K562 (cell line): ENCODE measurements at regions not wholly inside any gene's neighbourhood (a gene's known extent, or its start where the extent isn't known, plus 50 kb on each side); places are given as distances from the start of the nearest gene placed in this dataset.

ENCODE experiments used
- DDX20 ChIP-seq: fragments of 450-650 bp; IDR thresholded peaks from 2 replicates; pipeline ENCODE4 v1.6.1; 2016; ENCODE audit warnings: missing genetic modification characterization, low read depth, mild to moderate bottlenecking, missing compliant biosample characterization, moderate library complexity
- HMG20B ChIP-seq: fragments of 250-450 bp; sonication (Bioruptor Pico); IDR thresholded peaks from 2 replicates; pipeline ENCODE4 v1.5.0; 2021; ENCODE audit warnings: mild to moderate bottlenecking
- PHF21A ChIP-seq: fragments of 450-650 bp; IDR thresholded peaks from 2 replicates; pipeline ENCODE4 v1.6.1; 2017; ENCODE audit warnings: low read depth, borderline replicate concordance
- PHTF2 ChIP-seq: fragments of 250-450 bp; sonication (Bioruptor Pico); IDR thresholded peaks from 2 replicates; pipeline ENCODE4 v1.5.0; 2021; ENCODE audit warnings: mild to moderate bottlenecking
- RB1 ChIP-seq: fragments of 450-650 bp; IDR thresholded peaks from 2 replicates; pipeline ENCODE4 v1.6.1; 2017; ENCODE audit warnings: low read depth, mild to moderate bottlenecking
- SREBF2 ChIP-seq: sonication (generic); formaldehyde crosslinking; IDR thresholded peaks from 2 replicates; pipeline ENCODE4 v1.4.0; 2020; ENCODE audit warnings: mild to moderate bottlenecking, missing genetic modification reagents
- TAF15 ChIP-seq: fragments of 200-400 bp; formaldehyde crosslinking; IDR thresholded peaks from 2 replicates; pipeline ENCODE4 v1.6.1; 2017; ENCODE audit warnings: mild to moderate bottlenecking, low read depth, low read length, moderate library complexity
- TF ChIP-seq, protein P1 (sequence below): fragments of 250-450 bp; sonication (Bioruptor Pico); IDR thresholded peaks from 2 replicates; pipeline ENCODE4 v1.4.0; 2020; ENCODE audit warnings: mild to moderate bottlenecking, moderate library complexity, borderline replicate concordance
- TF ChIP-seq, protein P2 (sequence below): fragments of 150-350 bp; IDR thresholded peaks from 2 replicates; pipeline ENCODE4 v1.6.1; 2014; ENCODE audit warnings: low read depth, mild to moderate bottlenecking, low read length, borderline replicate concordance
- TF ChIP-seq, protein P3 (sequence below), 3 experiments: IDR thresholded peaks in 2 of 3; conservative IDR thresholded peaks in 1 of 3; 2 replicates each; pipeline ENCODE4 v1.5.1; 2011 to 2012; ENCODE audit warnings: low read length in 3 of 3, mild to moderate bottlenecking in 3 of 3, control low read depth in 2 of 3, improper control_type of control experiment in 1 of 3, inconsistent platforms in 1 of 3, low read depth in 1 of 3, mixed read lengths in 1 of 3, moderate library complexity in 1 of 3; ENCODE audit not compliant: insufficient read depth in 2 of 3
- TF ChIP-seq, protein P4 (sequence below): fragments of 250-450 bp; sonication (Bioruptor Pico); IDR thresholded peaks from 2 replicates; pipeline ENCODE4 v1.8.0; 2022; ENCODE audit warnings: moderate library complexity, mild to moderate bottlenecking, inconsistent platforms
- TF ChIP-seq, protein P5 (sequence below): fragments of 150-350 bp; conservative IDR thresholded peaks from 2 replicates; pipeline ENCODE4 v1.6.1; 2014; ENCODE audit warnings: low read length

DNA sequence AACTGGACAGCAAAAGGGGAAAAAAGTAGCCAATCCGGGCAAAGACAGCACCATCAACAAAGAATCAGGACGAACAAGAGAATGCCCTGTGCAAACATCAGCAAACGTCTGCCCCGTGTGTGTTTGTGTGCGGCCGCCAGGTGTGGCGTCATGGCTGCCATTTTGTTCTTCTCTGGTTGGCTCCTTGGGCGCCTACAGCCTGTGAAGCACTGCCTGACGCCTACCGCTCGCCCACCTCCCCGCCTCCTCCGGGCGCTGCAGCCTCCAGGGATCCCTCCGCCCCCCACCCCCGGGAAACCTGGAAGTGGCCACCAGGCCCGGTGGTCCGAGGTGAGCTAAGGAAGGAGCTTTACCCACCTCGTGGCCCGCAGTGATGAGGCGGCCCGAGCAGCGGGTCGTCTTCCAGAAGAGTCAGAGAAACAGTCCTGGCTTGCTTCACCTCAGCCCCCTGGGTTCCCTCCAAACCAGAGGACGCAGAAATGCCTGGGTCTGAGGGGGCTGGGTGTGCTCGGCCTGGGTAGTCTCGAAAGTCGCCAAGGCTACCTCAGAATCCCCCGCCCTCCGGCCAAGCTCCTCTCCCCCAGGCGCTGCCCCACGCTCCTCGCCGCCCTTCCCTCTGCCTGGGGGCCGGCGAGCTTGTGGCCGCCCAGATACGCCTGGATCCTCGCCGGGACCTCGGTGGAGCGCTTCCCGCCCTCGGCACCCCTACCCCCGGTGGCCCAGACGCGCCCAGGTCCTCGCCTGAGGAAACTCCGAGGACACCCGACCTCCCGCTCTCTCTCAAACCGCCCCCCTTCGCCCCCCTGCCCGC, 61.8 kb upstream of the IL6 start (continued):
- TF ChIP-seq, protein P1, sequence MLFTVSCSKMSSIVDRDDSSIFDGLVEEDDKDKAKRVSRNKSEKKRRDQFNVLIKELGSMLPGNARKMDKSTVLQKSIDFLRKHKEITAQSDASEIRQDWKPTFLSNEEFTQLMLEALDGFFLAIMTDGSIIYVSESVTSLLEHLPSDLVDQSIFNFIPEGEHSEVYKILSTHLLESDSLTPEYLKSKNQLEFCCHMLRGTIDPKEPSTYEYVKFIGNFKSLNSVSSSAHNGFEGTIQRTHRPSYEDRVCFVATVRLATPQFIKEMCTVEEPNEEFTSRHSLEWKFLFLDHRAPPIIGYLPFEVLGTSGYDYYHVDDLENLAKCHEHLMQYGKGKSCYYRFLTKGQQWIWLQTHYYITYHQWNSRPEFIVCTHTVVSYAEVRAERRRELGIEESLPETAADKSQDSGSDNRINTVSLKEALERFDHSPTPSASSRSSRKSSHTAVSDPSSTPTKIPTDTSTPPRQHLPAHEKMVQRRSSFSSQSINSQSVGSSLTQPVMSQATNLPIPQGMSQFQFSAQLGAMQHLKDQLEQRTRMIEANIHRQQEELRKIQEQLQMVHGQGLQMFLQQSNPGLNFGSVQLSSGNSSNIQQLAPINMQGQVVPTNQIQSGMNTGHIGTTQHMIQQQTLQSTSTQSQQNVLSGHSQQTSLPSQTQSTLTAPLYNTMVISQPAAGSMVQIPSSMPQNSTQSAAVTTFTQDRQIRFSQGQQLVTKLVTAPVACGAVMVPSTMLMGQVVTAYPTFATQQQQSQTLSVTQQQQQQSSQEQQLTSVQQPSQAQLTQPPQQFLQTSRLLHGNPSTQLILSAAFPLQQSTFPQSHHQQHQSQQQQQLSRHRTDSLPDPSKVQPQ: no peak
- TF ChIP-seq DDX20 (tag): 0 out of 2 replicates have a peak, but pooled peaks have one; percentile 46
- TF ChIP-seq TAF15: no peak
- TF ChIP-seq, protein P2, sequence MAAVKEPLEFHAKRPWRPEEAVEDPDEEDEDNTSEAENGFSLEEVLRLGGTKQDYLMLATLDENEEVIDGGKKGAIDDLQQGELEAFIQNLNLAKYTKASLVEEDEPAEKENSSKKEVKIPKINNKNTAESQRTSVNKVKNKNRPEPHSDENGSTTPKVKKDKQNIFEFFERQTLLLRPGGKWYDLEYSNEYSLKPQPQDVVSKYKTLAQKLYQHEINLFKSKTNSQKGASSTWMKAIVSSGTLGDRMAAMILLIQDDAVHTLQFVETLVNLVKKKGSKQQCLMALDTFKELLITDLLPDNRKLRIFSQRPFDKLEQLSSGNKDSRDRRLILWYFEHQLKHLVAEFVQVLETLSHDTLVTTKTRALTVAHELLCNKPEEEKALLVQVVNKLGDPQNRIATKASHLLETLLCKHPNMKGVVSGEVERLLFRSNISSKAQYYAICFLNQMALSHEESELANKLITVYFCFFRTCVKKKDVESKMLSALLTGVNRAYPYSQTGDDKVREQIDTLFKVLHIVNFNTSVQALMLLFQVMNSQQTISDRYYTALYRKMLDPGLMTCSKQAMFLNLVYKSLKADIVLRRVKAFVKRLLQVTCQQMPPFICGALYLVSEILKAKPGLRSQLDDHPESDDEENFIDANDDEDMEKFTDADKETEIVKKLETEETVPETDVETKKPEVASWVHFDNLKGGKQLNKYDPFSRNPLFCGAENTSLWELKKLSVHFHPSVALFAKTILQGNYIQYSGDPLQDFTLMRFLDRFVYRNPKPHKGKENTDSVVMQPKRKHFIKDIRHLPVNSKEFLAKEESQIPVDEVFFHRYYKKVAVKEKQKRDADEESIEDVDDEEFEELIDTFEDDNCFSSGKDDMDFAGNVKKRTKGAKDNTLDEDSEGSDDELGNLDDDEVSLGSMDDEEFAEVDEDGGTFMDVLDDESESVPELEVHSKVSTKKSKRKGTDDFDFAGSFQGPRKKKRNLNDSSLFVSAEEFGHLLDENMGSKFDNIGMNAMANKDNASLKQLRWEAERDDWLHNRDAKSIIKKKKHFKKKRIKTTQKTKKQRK: no peak
- no peak for TF ChIP-seq PHF21A
- TF ChIP-seq, protein P3, sequence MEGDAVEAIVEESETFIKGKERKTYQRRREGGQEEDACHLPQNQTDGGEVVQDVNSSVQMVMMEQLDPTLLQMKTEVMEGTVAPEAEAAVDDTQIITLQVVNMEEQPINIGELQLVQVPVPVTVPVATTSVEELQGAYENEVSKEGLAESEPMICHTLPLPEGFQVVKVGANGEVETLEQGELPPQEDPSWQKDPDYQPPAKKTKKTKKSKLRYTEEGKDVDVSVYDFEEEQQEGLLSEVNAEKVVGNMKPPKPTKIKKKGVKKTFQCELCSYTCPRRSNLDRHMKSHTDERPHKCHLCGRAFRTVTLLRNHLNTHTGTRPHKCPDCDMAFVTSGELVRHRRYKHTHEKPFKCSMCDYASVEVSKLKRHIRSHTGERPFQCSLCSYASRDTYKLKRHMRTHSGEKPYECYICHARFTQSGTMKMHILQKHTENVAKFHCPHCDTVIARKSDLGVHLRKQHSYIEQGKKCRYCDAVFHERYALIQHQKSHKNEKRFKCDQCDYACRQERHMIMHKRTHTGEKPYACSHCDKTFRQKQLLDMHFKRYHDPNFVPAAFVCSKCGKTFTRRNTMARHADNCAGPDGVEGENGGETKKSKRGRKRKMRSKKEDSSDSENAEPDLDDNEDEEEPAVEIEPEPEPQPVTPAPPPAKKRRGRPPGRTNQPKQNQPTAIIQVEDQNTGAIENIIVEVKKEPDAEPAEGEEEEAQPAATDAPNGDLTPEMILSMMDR (IDR thresholded peaks at IDR 0.05 in 2 of 3, conservative IDR thresholded peaks at IDR 0.05 in 1 of 3; ENCODE audit: insufficient read depth in 2 of 3, low read depth in 1 of 3, low read length in 3 of 3): no peak
- TF ChIP-seq, protein P4, sequence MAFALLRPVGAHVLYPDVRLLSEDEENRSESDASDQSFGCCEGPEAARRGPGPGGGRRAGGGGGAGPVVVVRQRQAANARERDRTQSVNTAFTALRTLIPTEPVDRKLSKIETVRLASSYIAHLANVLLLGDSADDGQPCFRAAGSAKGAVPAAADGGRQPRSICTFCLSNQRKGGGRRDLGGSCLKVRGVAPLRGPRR: no peak
- TF ChIP-seq SREBF2 (CRISPR knock-in tag): no peak
- no peak for TF ChIP-seq PHTF2 (CRISPR knock-in tag)
- TF ChIP-seq RB1: no peak
- no peak for TF ChIP-seq HMG20B (CRISPR knock-in tag)
- TF ChIP-seq, protein P5, sequence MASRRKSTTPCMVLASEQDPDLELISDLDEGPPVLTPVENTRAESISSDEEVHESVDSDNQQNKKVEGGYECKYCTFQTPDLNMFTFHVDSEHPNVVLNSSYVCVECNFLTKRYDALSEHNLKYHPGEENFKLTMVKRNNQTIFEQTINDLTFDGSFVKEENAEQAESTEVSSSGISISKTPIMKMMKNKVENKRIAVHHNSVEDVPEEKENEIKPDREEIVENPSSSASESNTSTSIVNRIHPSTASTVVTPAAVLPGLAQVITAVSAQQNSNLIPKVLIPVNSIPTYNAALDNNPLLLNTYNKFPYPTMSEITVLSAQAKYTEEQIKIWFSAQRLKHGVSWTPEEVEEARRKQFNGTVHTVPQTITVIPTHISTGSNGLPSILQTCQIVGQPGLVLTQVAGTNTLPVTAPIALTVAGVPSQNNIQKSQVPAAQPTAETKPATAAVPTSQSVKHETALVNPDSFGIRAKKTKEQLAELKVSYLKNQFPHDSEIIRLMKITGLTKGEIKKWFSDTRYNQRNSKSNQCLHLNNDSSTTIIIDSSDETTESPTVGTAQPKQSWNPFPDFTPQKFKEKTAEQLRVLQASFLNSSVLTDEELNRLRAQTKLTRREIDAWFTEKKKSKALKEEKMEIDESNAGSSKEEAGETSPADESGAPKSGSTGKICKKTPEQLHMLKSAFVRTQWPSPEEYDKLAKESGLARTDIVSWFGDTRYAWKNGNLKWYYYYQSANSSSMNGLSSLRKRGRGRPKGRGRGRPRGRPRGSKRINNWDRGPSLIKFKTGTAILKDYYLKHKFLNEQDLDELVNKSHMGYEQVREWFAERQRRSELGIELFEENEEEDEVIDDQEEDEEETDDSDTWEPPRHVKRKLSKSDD: no peak
